K562 (cell line): ENCODE measurements at regions not wholly inside any gene's neighbourhood (a gene's known extent, or its start where the extent isn't known, plus 50 kb on each side); places are given as distances from the start of the nearest gene placed in this dataset.

ENCODE experiments used
- ATAC-seq: fragments of 200-7000 bp; cut with Tn5 transposase; 3 replicates; pipeline ENCODE4 v1.9.1; 2020; ENCODE audit warnings: moderate library complexity
- BruUV-seq: library from RNA; stranded (reverse); fragments of 400-500 nt; replicated peaks from 2 replicates; lab custom pipeline; 2021; lab: Mats Ljungman, UMichigan
- CTCF ChIA-PET: fragments of 300-600 bp; formaldehyde crosslinking; extraction: SDS; loops from one replicate; lab custom pipeline; 2021; ENCODE audit warnings: low intra/inter-chr PET ratio; lab: Yijun Ruan, JAX
- POLR2A ChIA-PET: fragments of 300-600, 350-650 bp; sonication (Branson Sonifier 250); formaldehyde crosslinking; extraction: SDS; loops from one replicate; lab custom pipeline; 2021; ENCODE audit warnings: antibody characterized with exemption, inconsistent platforms; lab: Yijun Ruan, JAX
- DNase-seq, 4 experiments: peaks; one replicate each; pipeline versions ENCODE4 v3.0.0 to v3.0.0-alpha.2; 2011 to 2018; ENCODE audit warnings: low spot score in 3 of 4, mixed read lengths in 3 of 4; ENCODE audit errors: extremely low read depth in 1 of 4
- FAIRE-seq: peaks from 2 replicates; lab custom pipeline; 2011; peaks lifted over from hg19 to GRCh38; lab: Jason Lieb, UNC
- H2AFZ ChIP-seq: 2 replicates; pipeline ENCODE4 v1.6.0; 2011; ENCODE audit warnings: low read depth, low read length, control low read depth, inconsistent platforms
- H3K27ac ChIP-seq: fragments of 200-600 bp; 3 replicates; pipeline ENCODE4 v1.8.0; 2011; ENCODE audit warnings: low read depth, mild to moderate bottlenecking, control low read depth, inconsistent platforms, low read length, moderate library complexity, mixed read lengths; ENCODE audit errors: extremely low read depth
- H3K27me3 ChIP-seq, 2 experiments: fragments of 300-600 bp in 1 of 2; 2 replicates in 1 of 2; 3 replicates in 1 of 2; pipeline versions ENCODE4 v1.6.0 to v1.8.0; 2011; ENCODE audit warnings: inconsistent platforms in 2 of 2, low read length in 2 of 2, mild to moderate bottlenecking in 1 of 2, mixed read lengths in 1 of 2, moderate library complexity in 1 of 2; ENCODE audit not compliant: control insufficient read depth in 2 of 2, insufficient read depth in 2 of 2
- H3K36me3 ChIP-seq: fragments of 300-600 bp; 3 replicates; pipeline ENCODE4 v1.8.0; 2011; ENCODE audit warnings: mild to moderate bottlenecking, low read length, inconsistent platforms; ENCODE audit not compliant: control insufficient read depth, insufficient read depth
- H3K4me1 ChIP-seq, 2 experiments: fragments of 200-600 bp in 1 of 2; replicated peaks in 1 of 2; 2 replicates in 1 of 2; 3 replicates in 1 of 2; pipeline versions ENCODE4 v1.5.1 to v1.8.0; 2011; ENCODE audit warnings: inconsistent platforms in 2 of 2, low read length in 2 of 2, mild to moderate bottlenecking in 1 of 2, mixed read lengths in 1 of 2, moderate library complexity in 1 of 2; ENCODE audit not compliant: control insufficient read depth in 2 of 2, insufficient read depth in 2 of 2
- H3K4me2 ChIP-seq: 2 replicates; pipeline ENCODE4 v1.6.1; 2011; ENCODE audit warnings: low read length, control low read depth, inconsistent platforms, mixed read lengths; ENCODE audit not compliant: insufficient read depth
- H3K4me3 ChIP-seq: fragments of 200-600 bp; sonication (generic), shearing (Covaris generic); 2 replicates; pipeline ENCODE4 v1.5.1; 2016; ENCODE audit warnings: control low read depth, inconsistent platforms
- H3K79me2 ChIP-seq: fragments of 200-600 bp; 3 replicates; pipeline ENCODE4 v1.8.0; 2011; ENCODE audit warnings: low read length, inconsistent platforms; ENCODE audit not compliant: control insufficient read depth, insufficient read depth
- H3K9ac ChIP-seq, 2 experiments: 2 replicates each; pipeline versions ENCODE4 v1.6.0 to v1.6.1; 2011; ENCODE audit warnings: low read depth in 2 of 2, low read length in 2 of 2, control low read depth in 1 of 2, inconsistent platforms in 1 of 2, mild to moderate bottlenecking in 1 of 2, mixed read lengths in 1 of 2; ENCODE audit not compliant: insufficient read depth in 1 of 2
- H3K9me1 ChIP-seq: one replicate; pipeline ENCODE4 v1.6.0; 2011; ENCODE audit warnings: inconsistent platforms, mild to moderate bottlenecking, low read length, moderate library complexity; ENCODE audit not compliant: control insufficient read depth, insufficient read depth
- H3K9me3 ChIP-seq: replicated peaks from 2 replicates; pipeline ENCODE4 v1.5.1; 2011; ENCODE audit warnings: low read depth, low read length, inconsistent platforms; ENCODE audit not compliant: control insufficient read depth, insufficient read depth
- H4K20me1 ChIP-seq: replicated peaks from 2 replicates; pipeline ENCODE4 v1.6.1; 2011; ENCODE audit warnings: low read length, inconsistent platforms, mixed read lengths; ENCODE audit not compliant: control insufficient read depth, insufficient read depth
- ATF6 ChIP-seq: sonication (generic); formaldehyde crosslinking; IDR thresholded peaks from 2 replicates; pipeline ENCODE4 v1.4.0; 2020; ENCODE audit warnings: mild to moderate bottlenecking, missing genetic modification reagents
- BRCA1 ChIP-seq, 2 experiments: fragments of 450-650 bp in 1 of 2; sonication (generic) in 1 of 2; formaldehyde crosslinking in 1 of 2; IDR thresholded peaks; 2 replicates each; pipeline versions ENCODE4 v1.5.0 to v1.6.1; 2017 to 2020; ENCODE audit warnings: mild to moderate bottlenecking in 1 of 2, missing genetic modification reagents in 1 of 2
- CHD4 ChIP-seq: fragments of 200-600 bp; sonication (generic); IDR thresholded peaks from 3 replicates; pipeline ENCODE4 v1.6.1; 2012; ENCODE audit warnings: low read depth, mild to moderate bottlenecking, mixed read lengths, low read length, inconsistent platforms; ENCODE audit not compliant: insufficient read depth, insufficient replicate concordance, poor library complexity, severe bottlenecking
- CREM ChIP-seq: IDR thresholded peaks from 2 replicates; pipeline ENCODE4 v1.6.1; 2014; ENCODE audit warnings: antibody characterized with exemption, low read depth
- DPF2 ChIP-seq: fragments of 450-650 bp; IDR thresholded peaks from 2 replicates; pipeline ENCODE4 v1.6.1; 2016
- RB1 ChIP-seq: fragments of 450-650 bp; IDR thresholded peaks from 2 replicates; pipeline ENCODE4 v1.6.1; 2017; ENCODE audit warnings: low read depth, mild to moderate bottlenecking
- RFX5 ChIP-seq: IDR thresholded peaks from 2 replicates; pipeline ENCODE4 v1.6.1; 2011; ENCODE audit warnings: low read depth, mild to moderate bottlenecking, improper control_type of control experiment, low read length
- SMARCB1 ChIP-seq: IDR thresholded peaks from 2 replicates; pipeline ENCODE4 v1.6.1; 2011; ENCODE audit warnings: improper control_type of control experiment, low read depth; ENCODE audit not compliant: insufficient read length
- ZNF146 ChIP-seq: IDR thresholded peaks from one replicate; pipeline ENCODE4 v1.6.1; 2018; ENCODE audit warnings: missing compliant biosample characterization; ENCODE audit not compliant: unreplicated experiment
- ZNF239 ChIP-seq: fragments of 250-450 bp; sonication (Bioruptor Pico); IDR thresholded peaks from 2 replicates; pipeline ENCODE4 v1.4.0; 2020; ENCODE audit warnings: mild to moderate bottlenecking
- ZNF263 ChIP-seq: sonication (generic); formaldehyde crosslinking; IDR thresholded peaks from 2 replicates; pipeline ENCODE4 v1.8.0; 2022; ENCODE audit warnings: mild to moderate bottlenecking, missing genetic modification reagents, borderline replicate concordance
- ZNF395 ChIP-seq: fragments of 200-800 bp; sonication (Bioruptor generic); IDR thresholded peaks from 2 replicates; pipeline ENCODE4 v1.6.1; 2017; ENCODE audit warnings: missing genetic modification characterization, missing compliant biosample characterization
- ZNF589 ChIP-seq: fragments of 200-800 bp; sonication (Bioruptor generic); IDR thresholded peaks from 2 replicates; pipeline ENCODE4 v1.6.1; 2016; ENCODE audit warnings: low read depth, missing genetic modification characterization, missing compliant biosample characterization
- WGBS: fragments of 100-300 bp; shearing (Covaris generic); methylation state at CpG from one replicate; pipeline ENCODE4 v1.1.6; 2016; ENCODE audit warnings: low coverage, mixed read lengths; ENCODE audit not compliant: insufficient coverage; ENCODE audit errors: missing lambda C conversion rate; 5-methylcytosine and 5-hydroxymethylcytosine counted together
- in situ Hi-C: fragments of 300-500 bp; cut with MboI; formaldehyde crosslinking; loops from 4 replicates; pipeline ENCODE4 v1.15.0; 2018; ENCODE audit warnings: inconsistent platforms, mixed read lengths
- intact Hi-C: fragments of 100-400 bp; cut with micrococcal nuclease; formaldehyde crosslinking; loops from 2 replicates; pipeline ENCODE4 v1.14.2; 2022

- FAIRE-seq (no peak), DNase-seq (no peak), ATAC-seq (no peak)
- BruUV-seq: no TSS peak
- Histone ChIP-seq H3K27ac (no peak overlapping the region), H3K36me3 (no peaks in the 10 kb centered on the region), H2AFZ (no peak overlapping the region), H3K4me3 (no peak overlapping the region), H3K9me3 (peaks cover 8% of the 10 kb centered on the region; the same call in 1 of the 2 replicates), H3K79me2 (no peaks in the 10 kb centered on the region), H3K27me3 (peaks cover 3 to 54% of the 10 kb centered on the region in 2 experiments; a peak in 3 of 5 replicates), H3K4me1 (no peaks in the 10 kb centered on the region; a peak in 1 of 5 replicates), H3K9ac (no peak overlapping the region), H4K20me1 (no peaks in the 10 kb centered on the region), H3K4me2 (no peak overlapping the region), H3K9me1 (no peaks in the 10 kb centered on the region)
- 1% methylated on average over 17 of the region's 17 CpGs for WGBS
- no peak for TF ChIP-seq CHD4
- TF ChIP-seq SMARCB1: no peak
- TF ChIP-seq ZNF239 (CRISPR knock-in tag): no peak
- TF ChIP-seq ZNF146 (CRISPR knock-in tag): no peak
- no peak for TF ChIP-seq RB1
- no peak for TF ChIP-seq CREM
- no peak for TF ChIP-seq DPF2
- TF ChIP-seq ATF6 (CRISPR knock-in tag): no peak
- TF ChIP-seq ZNF263: no peak
- TF ChIP-seq BRCA1 (IDR thresholded peaks at IDR 0.05): no peak
- no peak for TF ChIP-seq BRCA1 (CRISPR knock-in tag; IDR thresholded peaks at IDR 0.05)
- no peak for TF ChIP-seq RFX5
- TF ChIP-seq ZNF589: no peak
- TF ChIP-seq ZNF395: no peak
- in situ Hi-C loops (loop anchor here (25.0 kb wide), 1 partner anchor 233 kb away; no protein-coding TSS in a partner anchor), intact Hi-C loops (no loop called here)
- ChIA-PET POLR2A (no interaction called here), CTCF (no interaction called here)
Observed at GRCh38 chr1:2919841-2920240, 101.4 kb upstream of the ACTRT2 start.
